ENCODE measurements at regions not wholly inside any gene's neighbourhood (a gene's known extent, or its start where the extent isn't known, plus 50 kb on each side); places are given as distances from the start of the nearest gene placed in this dataset.
A peak's percentile ranks its signal among the peaks of the same experiment; 100 is the strongest.

GRCh38 chr2:52658598-52658997 is 1109.0 kb upstream of the CHAC2 start:
- Histone ChIP-seq H4K12ac (ENCODE audit: low read depth, low read length) (no peak overlapping the region), H3K4me1 (ENCODE audit: control insufficient read depth in 1 of 2, insufficient read depth in 2 of 2, low read length in 2 of 2) (no peaks in the 10 kb centered on the region), H3K4me3 (ENCODE audit: low read depth, low read length) (no peak overlapping the region), H2BK5ac (ENCODE audit: low read depth, low read length, poor library complexity) (no peak overlapping the region), H2BK120ac (ENCODE audit: insufficient read depth, low read length, poor library complexity) (no peak overlapping the region), H3K79me1 (ENCODE audit: low read length) (no peaks in the 10 kb centered on the region), H3K36me3 (ENCODE audit: control insufficient read depth in 1 of 2, insufficient read depth in 2 of 2, low read length in 2 of 2) (no peaks in the 10 kb centered on the region), H3K27me3 (ENCODE audit: insufficient read depth, low read length) (no peaks in the 10 kb centered on the region), H3K4me2 (ENCODE audit: low read length) (no peak overlapping the region), H2AK5ac (ENCODE audit: low read length) (no peak overlapping the region), H2BK12ac (ENCODE audit: low read length) (no peak overlapping the region), H3K9me3 (ENCODE audit: insufficient read depth, low read depth, low read length) (no peaks in the 10 kb centered on the region), H3K27ac (ENCODE audit: low read depth, low read length) (no peak overlapping the region), H3K23ac (ENCODE audit: low read length) (no peak overlapping the region), H3K18ac (ENCODE audit: low read length) (no peak overlapping the region), H3K4ac (ENCODE audit: low read depth, low read length) (no peak overlapping the region), H3K79me2 (ENCODE audit: control insufficient read depth, insufficient read depth, low read length, poor library complexity) (no peaks in the 10 kb centered on the region), H4K8ac (ENCODE audit: low read depth, low read length) (no peak overlapping the region), H2AFZ (ENCODE audit: insufficient read depth, low read length, poor library complexity) (no peak overlapping the region), H3K9ac (ENCODE audit: low read length) (no peak overlapping the region), H3K14ac (ENCODE audit: low read length) (no peak overlapping the region), H4K91ac (ENCODE audit: low read depth, low read length) (no peak overlapping the region)
- WGBS (ENCODE audit: extremely low coverage, insufficient coverage, insufficient read length): no CpG with 5 or more reads among the region's 1 CpG
- no peak for DNase-seq

GRCh38 chr2:52639692-52640091 is 1127.9 kb upstream of the CHAC2 start:
- Histone ChIP-seq H3K14ac (ENCODE audit: low read length) (no peak overlapping the region), H3K9ac (ENCODE audit: low read length) (no peak overlapping the region), H3K79me1 (ENCODE audit: low read length) (no peaks in the 10 kb centered on the region), H3K4me1 (ENCODE audit: control insufficient read depth in 1 of 2, insufficient read depth in 2 of 2, low read length in 2 of 2) (no peaks in the 10 kb centered on the region), H3K18ac (ENCODE audit: low read length) (no peak overlapping the region), H4K91ac (ENCODE audit: low read depth, low read length) (no peak overlapping the region), H2BK12ac (ENCODE audit: low read length) (no peak overlapping the region), H4K8ac (ENCODE audit: low read depth, low read length) (no peak overlapping the region), H2AK5ac (ENCODE audit: low read length) (no peak overlapping the region), H3K79me2 (ENCODE audit: control insufficient read depth, insufficient read depth, low read length, poor library complexity) (no peaks in the 10 kb centered on the region), H3K4me3 (ENCODE audit: low read depth, low read length) (no peak overlapping the region), H3K23ac (ENCODE audit: low read length) (no peak overlapping the region), H2BK5ac (ENCODE audit: low read depth, low read length, poor library complexity) (no peak overlapping the region), H3K9me3 (ENCODE audit: insufficient read depth, low read depth, low read length) (no peaks in the 10 kb centered on the region), H3K36me3 (ENCODE audit: control insufficient read depth in 1 of 2, insufficient read depth in 2 of 2, low read length in 2 of 2) (no peaks in the 10 kb centered on the region), H2BK120ac (ENCODE audit: insufficient read depth, low read length, poor library complexity) (no peak overlapping the region), H3K4me2 (ENCODE audit: low read length) (no peak overlapping the region), H3K27ac (ENCODE audit: low read depth, low read length) (no peak overlapping the region), H3K4ac (ENCODE audit: low read depth, low read length) (no peak overlapping the region), H3K27me3 (ENCODE audit: insufficient read depth, low read length) (no peaks in the 10 kb centered on the region), H2AFZ (ENCODE audit: insufficient read depth, low read length, poor library complexity) (no peak overlapping the region), H4K12ac (ENCODE audit: low read depth, low read length) (no peak overlapping the region)
- no peak for DNase-seq
- WGBS (ENCODE audit: extremely low coverage, insufficient coverage, insufficient read length): no CpG with 5 or more reads among the region's 2 CpGs

GRCh38 chr2:52632543-52632942 is 1135.1 kb upstream of the CHAC2 start:
- H3K9ac ChIP-seq (ENCODE audit: low read length): peak overlapping the region; percentile 40
- H3K4me1 ChIP-seq (ENCODE audit: control insufficient read depth in 1 of 2, insufficient read depth in 2 of 2, low read length in 2 of 2): no peaks in the 10 kb centered on the region
- WGBS (ENCODE audit: extremely low coverage, insufficient coverage, insufficient read length): no CpG with 5 or more reads among the region's 6 CpGs
- H3K18ac ChIP-seq (ENCODE audit: low read length): no peak overlapping the region
- H2AFZ ChIP-seq (ENCODE audit: insufficient read depth, low read length, poor library complexity): no peak overlapping the region
- no peaks in the 10 kb centered on the region for H3K79me1 ChIP-seq (ENCODE audit: low read length)
- H2BK12ac ChIP-seq (ENCODE audit: low read length): no peak overlapping the region
- H3K14ac ChIP-seq (ENCODE audit: low read length): no peak overlapping the region
- H4K91ac ChIP-seq (ENCODE audit: low read depth, low read length): no peak overlapping the region
- no peak overlapping the region for H3K23ac ChIP-seq (ENCODE audit: low read length)
- no peak overlapping the region for H2AK5ac ChIP-seq (ENCODE audit: low read length)
- no peaks in the 10 kb centered on the region for H3K79me2 ChIP-seq (ENCODE audit: control insufficient read depth, insufficient read depth, low read length, poor library complexity)
- no peaks in the 10 kb centered on the region for H3K36me3 ChIP-seq (ENCODE audit: control insufficient read depth in 1 of 2, insufficient read depth in 2 of 2, low read length in 2 of 2)
- no peak overlapping the region for H3K4me3 ChIP-seq (ENCODE audit: low read depth, low read length)
- no peaks in the 10 kb centered on the region for H3K9me3 ChIP-seq (ENCODE audit: insufficient read depth, low read depth, low read length)
- no peak overlapping the region for H4K12ac ChIP-seq (ENCODE audit: low read depth, low read length)
- H2BK120ac ChIP-seq (ENCODE audit: insufficient read depth, low read length, poor library complexity): no peak overlapping the region
- no peak overlapping the region for H3K4ac ChIP-seq (ENCODE audit: low read depth, low read length)
- H3K27ac ChIP-seq (ENCODE audit: low read depth, low read length): no peak overlapping the region
- no peak overlapping the region for H4K8ac ChIP-seq (ENCODE audit: low read depth, low read length)
- no peak overlapping the region for H3K4me2 ChIP-seq (ENCODE audit: low read length)
- no peaks in the 10 kb centered on the region for H3K27me3 ChIP-seq (ENCODE audit: insufficient read depth, low read length)
- no peak overlapping the region for H2BK5ac ChIP-seq (ENCODE audit: low read depth, low read length, poor library complexity)
- no peak for DNase-seq

- no CpG with 5 or more reads among the region's 11 CpGs for WGBS (ENCODE audit: extremely low coverage, insufficient coverage, insufficient read length)
Observed at GRCh38 chr2:52629944-52630343, 1137.7 kb upstream of the CHAC2 start.

More at GRCh38 chr2:52629944-52630343, 1137.7 kb upstream of the CHAC2 start:
- H3K27ac ChIP-seq (ENCODE audit: low read depth, low read length): no peak overlapping the region
- no peak overlapping the region for H3K18ac ChIP-seq (ENCODE audit: low read length)
- no peak overlapping the region for H4K12ac ChIP-seq (ENCODE audit: low read depth, low read length)
- DNase-seq: no peak
- H3K9me3 ChIP-seq (ENCODE audit: insufficient read depth, low read depth, low read length): no peaks in the 10 kb centered on the region
- H3K27me3 ChIP-seq (ENCODE audit: insufficient read depth, low read length): no peaks in the 10 kb centered on the region
- no peak overlapping the region for H3K4me3 ChIP-seq (ENCODE audit: low read depth, low read length)
- no peaks in the 10 kb centered on the region for H3K79me1 ChIP-seq (ENCODE audit: low read length)
- no peak overlapping the region for H2AFZ ChIP-seq (ENCODE audit: insufficient read depth, low read length, poor library complexity)
- H3K4me2 ChIP-seq (ENCODE audit: low read length): no peak overlapping the region
- H4K91ac ChIP-seq (ENCODE audit: low read depth, low read length): no peak overlapping the region
- no peaks in the 10 kb centered on the region for H3K79me2 ChIP-seq (ENCODE audit: control insufficient read depth, insufficient read depth, low read length, poor library complexity)
- H3K14ac ChIP-seq (ENCODE audit: low read length): no peak overlapping the region
- H3K23ac ChIP-seq (ENCODE audit: low read length): no peak overlapping the region
- no peaks in the 10 kb centered on the region for H3K4me1 ChIP-seq (ENCODE audit: control insufficient read depth in 1 of 2, insufficient read depth in 2 of 2, low read length in 2 of 2)
- no peak overlapping the region for H3K9ac ChIP-seq (ENCODE audit: low read length)
- no peak overlapping the region for H2BK12ac ChIP-seq (ENCODE audit: low read length)
- H2BK120ac ChIP-seq (ENCODE audit: insufficient read depth, low read length, poor library complexity): no peak overlapping the region
- H2AK5ac ChIP-seq (ENCODE audit: low read length): no peak overlapping the region
- H3K4ac ChIP-seq (ENCODE audit: low read depth, low read length): no peak overlapping the region
- H2BK5ac ChIP-seq (ENCODE audit: low read depth, low read length, poor library complexity): no peak overlapping the region
- no peaks in the 10 kb centered on the region for H3K36me3 ChIP-seq (ENCODE audit: control insufficient read depth in 1 of 2, insufficient read depth in 2 of 2, low read length in 2 of 2)
- H4K8ac ChIP-seq (ENCODE audit: low read depth, low read length): no peak overlapping the region

Measured in trophoblast cell (in vitro differentiated cells and primary cell).